Endothelial cell of umbilical vein (primary cell): ENCODE measurements at regions not wholly inside any gene's neighbourhood (a gene's known extent, or its start where the extent isn't known, plus 50 kb on each side); places are given as distances from the start of the nearest gene placed in this dataset.

Source experiments
- CTCF ChIP-seq, 2 donors: IDR thresholded peaks; 1 replicate in 1 of 2; 2 replicates in 1 of 2; pipeline ENCODE4 v1.5.1; 2011; ENCODE audit warnings: low read length in 2 of 2, mild to moderate bottlenecking in 2 of 2, moderate library complexity in 2 of 2, control low read depth in 1 of 2, inconsistent platforms in 1 of 2, low read depth in 1 of 2; ENCODE audit not compliant: insufficient read depth in 1 of 2; ENCODE audit errors: extremely low read depth in 1 of 2
- EZH2 ChIP-seq: IDR thresholded peaks from 2 replicates; pipeline ENCODE4 v1.6.1; 2012; ENCODE audit warnings: borderline replicate concordance, low read depth, mild to moderate bottlenecking, moderate library complexity, low read length, inconsistent platforms; ENCODE audit not compliant: severe bottlenecking
- FOS ChIP-seq: IDR thresholded peaks from 2 replicates; pipeline ENCODE4 v1.6.1; 2011; ENCODE audit warnings: mild to moderate bottlenecking, low read length, moderate library complexity, borderline replicate concordance; ENCODE audit not compliant: insufficient read depth
- GATA2 ChIP-seq: IDR thresholded peaks from 2 replicates; pipeline ENCODE4 v1.7.0; 2011; ENCODE audit warnings: low read depth, mild to moderate bottlenecking, moderate library complexity, mixed read lengths, low read length; ENCODE audit not compliant: insufficient read length, insufficient read depth
- JUN ChIP-seq: IDR thresholded peaks from 2 replicates; pipeline ENCODE4 v1.6.1; 2011; ENCODE audit warnings: borderline replicate concordance, low read depth; ENCODE audit not compliant: insufficient read length, insufficient read depth
- MYC ChIP-seq: IDR thresholded peaks from one replicate; pipeline ENCODE4 v1.6.1; 2011; ENCODE audit warnings: mild to moderate bottlenecking, low read depth, low read length
- POLR2A ChIP-seq: IDR thresholded peaks from 2 replicates; pipeline ENCODE4 v1.6.1; 2012; ENCODE audit warnings: low read depth, mild to moderate bottlenecking, control low read depth, low read length
- POLR2AphosphoS5 ChIP-seq: IDR thresholded peaks from 2 replicates; pipeline ENCODE4 v1.6.1; 2012; ENCODE audit warnings: low read depth, mild to moderate bottlenecking, control low read depth, low read length, moderate library complexity; ENCODE audit not compliant: insufficient read depth

- TF ChIP-seq MYC (no peak), CTCF (IDR thresholded peaks at IDR 0.05; ENCODE audit: extremely low read depth in 1 of 2, insufficient read depth in 1 of 2, low read depth in 1 of 2, low read length in 2 of 2) (no peak), EZH2 (no peak), POLR2A (no peak), POLR2AphosphoS5 (no peak), JUN (no peak), FOS (no peak), GATA2 (no peak)
These were observed 511.2 kb upstream of the KCND2 start for GRCh38 chr7:119761776-119762175.
